ENCODE measurements at regions not wholly inside any gene's neighbourhood (a gene's known extent, or its start where the extent isn't known, plus 50 kb on each side); places are given as distances from the start of the nearest gene placed in this dataset.

DNA sequence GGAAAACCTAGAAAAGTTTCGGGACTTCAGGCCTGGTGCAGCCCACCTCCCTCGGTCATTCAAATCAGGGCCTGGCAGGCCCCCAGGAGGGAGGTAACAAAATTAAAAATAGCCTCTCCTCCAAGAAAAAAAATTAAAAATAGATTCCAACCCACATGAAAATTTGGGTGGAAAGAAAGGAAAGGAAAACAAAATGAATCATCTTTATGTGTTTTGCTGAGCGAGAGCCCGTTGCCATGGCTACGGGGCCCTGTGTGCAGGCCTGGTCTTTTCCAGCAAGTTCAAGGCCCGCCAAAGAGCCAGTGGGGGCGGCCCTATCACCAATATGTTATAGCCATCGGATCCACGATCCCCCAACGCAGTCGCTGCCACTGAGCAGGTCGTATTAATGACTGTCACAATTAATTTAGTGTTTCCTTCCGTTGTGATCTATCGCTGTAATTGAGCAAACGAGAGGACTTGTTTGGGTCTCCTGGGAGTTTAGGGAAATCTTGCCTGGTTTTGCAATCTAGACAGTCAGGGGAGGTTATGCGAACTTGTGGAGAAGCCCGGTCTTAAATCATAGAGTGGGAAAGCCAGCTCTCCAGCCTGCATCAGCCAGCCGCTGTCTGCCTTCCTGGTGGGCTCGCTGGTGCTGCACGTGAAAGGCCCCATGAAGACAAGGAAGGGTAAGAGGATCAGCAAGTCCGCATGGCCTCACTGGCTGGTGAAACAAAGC, 452.4 kb downstream of the BCOR start:
- TF ChIP-seq, protein P1, sequence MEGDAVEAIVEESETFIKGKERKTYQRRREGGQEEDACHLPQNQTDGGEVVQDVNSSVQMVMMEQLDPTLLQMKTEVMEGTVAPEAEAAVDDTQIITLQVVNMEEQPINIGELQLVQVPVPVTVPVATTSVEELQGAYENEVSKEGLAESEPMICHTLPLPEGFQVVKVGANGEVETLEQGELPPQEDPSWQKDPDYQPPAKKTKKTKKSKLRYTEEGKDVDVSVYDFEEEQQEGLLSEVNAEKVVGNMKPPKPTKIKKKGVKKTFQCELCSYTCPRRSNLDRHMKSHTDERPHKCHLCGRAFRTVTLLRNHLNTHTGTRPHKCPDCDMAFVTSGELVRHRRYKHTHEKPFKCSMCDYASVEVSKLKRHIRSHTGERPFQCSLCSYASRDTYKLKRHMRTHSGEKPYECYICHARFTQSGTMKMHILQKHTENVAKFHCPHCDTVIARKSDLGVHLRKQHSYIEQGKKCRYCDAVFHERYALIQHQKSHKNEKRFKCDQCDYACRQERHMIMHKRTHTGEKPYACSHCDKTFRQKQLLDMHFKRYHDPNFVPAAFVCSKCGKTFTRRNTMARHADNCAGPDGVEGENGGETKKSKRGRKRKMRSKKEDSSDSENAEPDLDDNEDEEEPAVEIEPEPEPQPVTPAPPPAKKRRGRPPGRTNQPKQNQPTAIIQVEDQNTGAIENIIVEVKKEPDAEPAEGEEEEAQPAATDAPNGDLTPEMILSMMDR (optimal IDR thresholded peaks at IDR 0.05 in 1 of 3, IDR thresholded peaks at IDR 0.05 in 1 of 3, conservative IDR thresholded peaks at IDR 0.05 in 1 of 3; ENCODE audit: extremely low read depth in 1 of 3, insufficient read depth in 2 of 3, low read length in 3 of 3): no peak
- TF ChIP-seq EZH2 (IDR thresholded peaks at IDR 0.05; ENCODE audit: low read length): no peak

Data from keratinocyte (primary cell).